ENCODE measurements at regions not wholly inside any gene's neighbourhood (a gene's known extent, or its start where the extent isn't known, plus 50 kb on each side); places are given as distances from the start of the nearest gene placed in this dataset.

DNA sequence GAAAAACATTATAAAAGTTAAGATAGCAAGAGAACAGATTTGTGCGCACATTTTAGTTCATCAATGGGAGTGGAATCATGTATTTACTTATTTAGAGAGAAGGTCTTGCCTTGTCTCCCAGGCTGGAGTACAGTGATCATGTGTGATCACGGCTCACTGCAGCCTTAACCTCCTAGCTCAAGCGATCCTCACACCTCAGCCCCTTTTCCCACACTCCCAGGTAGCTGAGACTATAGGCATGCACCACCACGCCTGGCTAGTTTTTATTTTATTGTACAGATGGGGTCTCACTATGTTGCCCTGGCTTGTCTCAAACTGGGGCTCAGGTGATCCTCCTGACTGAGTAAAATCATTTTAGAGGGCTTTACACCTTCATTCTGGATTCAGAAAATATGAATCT, 72.3 kb upstream of the ADGRF1 start:
- TF ChIP-seq NRF1 (IDR thresholded peaks at IDR 0.05; ENCODE audit: low read depth, low read length) (no peak), BRCA1 (IDR thresholded peaks at IDR 0.05; ENCODE audit: low read depth, low read length) (no peak), CTCF (IDR thresholded peaks at IDR 0.05; ENCODE audit: control extremely low read depth in 1 of 3, insufficient read depth in 1 of 3, low read depth in 1 of 3, low read length in 3 of 3) (no peak), EP300 (IDR thresholded peaks at IDR 0.05; ENCODE audit: borderline replicate concordance in 1 of 2, low read depth in 2 of 2, low read length in 2 of 2) (no peak), POLR2AphosphoS5 (IDR thresholded peaks at IDR 0.05; ENCODE audit: low read depth, low read length) (no peak), GTF2F1 (IDR thresholded peaks at IDR 0.05; ENCODE audit: borderline replicate concordance, low read depth, low read length) (no peak), RFX5 (IDR thresholded peaks at IDR 0.05; ENCODE audit: borderline replicate concordance, low read depth, low read length) (no peak), TAF7 (optimal IDR thresholded peaks at IDR 0.05; ENCODE audit: borderline replicate concordance, low read depth, low read length) (no peak), RAD21 (IDR thresholded peaks at IDR 0.05 in 1 of 2, conservative IDR thresholded peaks at IDR 0.05 in 1 of 2; ENCODE audit: low read depth in 2 of 2, low read length in 2 of 2) (no peak), POLR2A (IDR thresholded peaks at IDR 0.05; ENCODE audit: control extremely low read depth in 1 of 2, low read depth in 2 of 2, low read length in 2 of 2) (no peak), MAX (IDR thresholded peaks at IDR 0.05) (no peak), EZH2 (IDR thresholded peaks at IDR 0.05; ENCODE audit: low read depth, low read length, severe bottlenecking) (no peak), RXRA (IDR thresholded peaks at IDR 0.05; ENCODE audit: insufficient read depth, low read depth, low read length) (no peak)
